ENCODE measurements at regions not wholly inside any gene's neighbourhood (a gene's known extent, or its start where the extent isn't known, plus 50 kb on each side); places are given as distances from the start of the nearest gene placed in this dataset.

DNA sequence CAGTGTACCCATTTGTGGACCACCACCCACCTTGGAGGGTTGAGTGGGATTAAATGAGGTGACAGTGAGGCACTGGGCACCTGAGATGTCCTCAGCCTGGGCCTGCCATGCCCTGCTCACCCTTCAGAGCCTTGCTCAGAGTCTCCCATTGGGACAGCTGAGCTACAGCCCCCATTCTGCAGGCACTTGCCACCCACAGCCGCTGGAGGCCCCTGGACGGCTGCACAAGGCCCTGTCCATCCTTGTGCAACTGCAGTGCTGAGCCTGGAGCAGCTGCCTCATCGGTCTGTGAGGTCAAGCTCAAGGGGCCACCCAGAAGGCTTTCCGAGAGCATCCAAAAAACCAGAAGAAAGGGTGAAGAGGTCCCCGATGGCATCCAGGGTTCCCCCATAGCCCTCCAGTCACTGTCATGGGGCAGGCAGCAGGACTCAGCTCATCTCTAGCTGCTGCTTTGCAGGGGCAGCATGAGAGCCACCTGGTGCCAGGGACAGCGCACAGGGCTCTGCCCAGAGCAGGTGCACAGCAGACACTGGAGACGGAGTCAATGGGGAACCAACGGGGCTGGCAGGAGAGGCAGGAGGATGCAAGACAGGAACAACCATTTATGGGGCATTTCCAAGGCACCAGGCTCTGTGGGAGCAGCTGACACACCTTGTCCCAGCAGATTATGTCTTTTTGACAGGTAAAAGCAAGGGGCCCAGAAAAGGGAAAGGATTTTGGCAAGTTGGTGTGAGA, 84.6 kb downstream of the ARL6IP4 start:
- BruUV-seq (replicated peaks) = no TSS peak
- no peak overlapping the region for H3K4me2 ChIP-seq (ENCODE audit: low read length)
- no peaks in the 10 kb centered on the region for H3K27me3 ChIP-seq (ENCODE audit: low read length)
- no peaks in the 10 kb centered on the region for H3K9me2 ChIP-seq (replicated peaks; ENCODE audit: low read length)
- no peaks in the 10 kb centered on the region for H4K20me1 ChIP-seq (ENCODE audit: low read length)
- H2AFZ ChIP-seq (ENCODE audit: low read length) = no peak overlapping the region
- TF ChIP-seq CTCF (conservative IDR thresholded peaks at IDR 0.05; ENCODE audit: low read depth, low read length) (no peak), EZH2 (IDR thresholded peaks at IDR 0.05; ENCODE audit: low read length, unreplicated experiment) (no peak), EZH2phosphoT487 (IDR thresholded peaks at IDR 0.05; ENCODE audit: borderline replicate concordance, low read length) (no peak)
- peaks cover 26% of the 10 kb centered on the region for H3K4me1 ChIP-seq (ENCODE audit: insufficient read depth, low read length)
- no peaks in the 10 kb centered on the region for H3K36me3 ChIP-seq (ENCODE audit: low read depth, low read length)
- DNase-seq (no peak), ATAC-seq (no peak)
- intact Hi-C loops (cut with micrococcal nuclease) = no loop called here
- H3K27ac ChIP-seq (ENCODE audit: low read length) = no peak overlapping the region
- no peaks in the 10 kb centered on the region for H3K79me2 ChIP-seq (ENCODE audit: low read length)
- no peaks in the 10 kb centered on the region for H3K9me3 ChIP-seq (ENCODE audit: low read length)
- H3K9ac ChIP-seq (ENCODE audit: low read length) = no peak overlapping the region
- CTCF ChIA-PET = no interaction called here
- POLR2A ChIA-PET (ENCODE audit: unreplicated experiment) = interaction anchor here (0.6 kb wide), 1 partner anchor 595 kb away, joined by 3 read pairs; no protein-coding TSS in a partner anchor
- H3F3A ChIP-seq (ENCODE audit: low read length, unreplicated experiment) = no peaks in the 10 kb centered on the region
- no peak overlapping the region for H3K4me3 ChIP-seq (ENCODE audit: low read length)

- ATAC-seq = no peak
Measured at GRCh38 chr12:123064366-123064765, 83.9 kb downstream of the ARL6IP4 start.

More at GRCh38 chr12:123064366-123064765, 83.9 kb downstream of the ARL6IP4 start:
- Histone ChIP-seq H3K9me3 (ENCODE audit: low read length) (no peaks in the 10 kb centered on the region), H3K4me3 (ENCODE audit: low read length) (no peak overlapping the region), H3K4me1 (ENCODE audit: insufficient read depth, low read length) (peaks cover 26% of the 10 kb centered on the region), H3K9me2 (replicated peaks; ENCODE audit: low read length) (no peaks in the 10 kb centered on the region), H3K79me2 (ENCODE audit: low read length) (no peaks in the 10 kb centered on the region), H3K27me3 (ENCODE audit: low read length) (no peaks in the 10 kb centered on the region), H2AFZ (ENCODE audit: low read length) (no peak overlapping the region), H4K20me1 (ENCODE audit: low read length) (no peaks in the 10 kb centered on the region), H3K36me3 (ENCODE audit: low read depth, low read length) (no peaks in the 10 kb centered on the region), H3F3A (ENCODE audit: low read length, unreplicated experiment) (no peaks in the 10 kb centered on the region), H3K4me2 (ENCODE audit: low read length) (no peak overlapping the region), H3K27ac (ENCODE audit: low read length) (no peak overlapping the region), H3K9ac (ENCODE audit: low read length) (no peak overlapping the region)
- ChIA-PET POLR2A (ENCODE audit: unreplicated experiment) (interaction anchor here (0.6 kb wide), 1 partner anchor 596 kb away, joined by 3 read pairs; no protein-coding TSS in a partner anchor), CTCF (no interaction called here)
- BruUV-seq (replicated peaks) = no TSS peak
- no peak for TF ChIP-seq CTCF (conservative IDR thresholded peaks at IDR 0.05; ENCODE audit: low read depth, low read length)
- no peak for TF ChIP-seq EZH2phosphoT487 (IDR thresholded peaks at IDR 0.05; ENCODE audit: borderline replicate concordance, low read length)
- no peak for TF ChIP-seq EZH2 (IDR thresholded peaks at IDR 0.05; ENCODE audit: low read length, unreplicated experiment)
- DNase-seq = no peak
- intact Hi-C loops (cut with micrococcal nuclease) = no loop called here

Measured in PC-3 (cell line).